H1 (cell line): ENCODE measurements at regions not wholly inside any gene's neighbourhood (a gene's known extent, or its start where the extent isn't known, plus 50 kb on each side); places are given as distances from the start of the nearest gene placed in this dataset.

Experiments used
- CBX5 ChIP-seq: fragments of 300-800, 300-1000 bp; sonication (generic); IDR thresholded peaks from 2 replicates; pipeline ENCODE4 v1.7.1; 2016; ENCODE audit warnings: antibody characterized with exemption, low read length, low read depth
- EP300 ChIP-seq, 2 experiments: IDR thresholded peaks; 1 replicate in 1 of 2; 2 replicates in 1 of 2; pipeline ENCODE4 v1.6.1; 2011 to 2012; ENCODE audit warnings: low read depth in 2 of 2, low read length in 2 of 2, mild to moderate bottlenecking in 2 of 2, borderline replicate concordance in 1 of 2, inconsistent platforms in 1 of 2, moderate library complexity in 1 of 2
- KDM1A ChIP-seq: fragments of 200-600, 300-600 bp; sonication (generic); IDR thresholded peaks from 2 replicates; pipeline ENCODE4 v1.7.1; 2016; ENCODE audit warnings: mild to moderate bottlenecking, low read length, borderline replicate concordance
- NANOG ChIP-seq: IDR thresholded peaks from 2 replicates; pipeline ENCODE4 v1.6.1; 2011; ENCODE audit warnings: low read length, low read depth, mild to moderate bottlenecking, inconsistent platforms; ENCODE audit not compliant: insufficient read depth, poor library complexity, severe bottlenecking
- RNF2 ChIP-seq: fragments of 200-900, 300-1000 bp; sonication (generic); IDR thresholded peaks from 2 replicates; pipeline ENCODE4 v1.7.1; 2016; ENCODE audit warnings: borderline replicate concordance, low read depth, mild to moderate bottlenecking, antibody characterized with exemption, low read length; ENCODE audit not compliant: poor library complexity, severe bottlenecking; ENCODE audit errors: missing control alignments
- SAP30 ChIP-seq: fragments of 300-600 bp; sonication (generic); IDR thresholded peaks from 2 replicates; pipeline ENCODE4 v1.7.1; 2012; ENCODE audit warnings: low read length, moderate library complexity, mild to moderate bottlenecking, inconsistent platforms; ENCODE audit not compliant: insufficient read depth, insufficient replicate concordance
- TF ChIP-seq, protein P1 (sequence below): fragments of 300-600 bp; sonication (generic); IDR thresholded peaks from 2 replicates; pipeline ENCODE4 v1.7.1; 2012; ENCODE audit warnings: low read length, moderate library complexity, mild to moderate bottlenecking, inconsistent platforms; ENCODE audit not compliant: insufficient replicate concordance
- TF ChIP-seq, protein P2 (sequence below): IDR thresholded peaks from 2 replicates; pipeline ENCODE4 v1.6.1; 2011; ENCODE audit warnings: low read length, improper control_type of control experiment

DNA sequence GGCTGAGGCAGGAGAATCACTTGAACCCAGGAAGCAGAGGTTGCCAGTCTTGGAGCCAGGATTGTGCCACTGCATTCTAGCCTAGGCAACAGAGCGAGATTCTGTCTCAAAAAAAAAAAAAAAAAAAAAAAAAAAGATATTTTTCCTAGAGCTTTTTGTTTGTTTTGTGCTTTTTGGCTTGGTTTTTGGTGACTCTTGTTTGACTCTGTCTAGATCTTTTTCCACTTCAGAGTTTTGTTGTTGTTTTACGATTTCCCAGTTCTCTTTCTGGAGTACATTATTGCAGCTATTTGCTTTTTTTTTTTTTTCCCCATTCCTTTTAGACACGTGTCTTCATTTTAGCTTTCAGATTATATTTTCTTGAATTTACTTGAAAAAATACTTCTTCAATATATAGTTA is 67.0 kb upstream of the AKAP12 start (continued):
- TF ChIP-seq, protein P1, sequence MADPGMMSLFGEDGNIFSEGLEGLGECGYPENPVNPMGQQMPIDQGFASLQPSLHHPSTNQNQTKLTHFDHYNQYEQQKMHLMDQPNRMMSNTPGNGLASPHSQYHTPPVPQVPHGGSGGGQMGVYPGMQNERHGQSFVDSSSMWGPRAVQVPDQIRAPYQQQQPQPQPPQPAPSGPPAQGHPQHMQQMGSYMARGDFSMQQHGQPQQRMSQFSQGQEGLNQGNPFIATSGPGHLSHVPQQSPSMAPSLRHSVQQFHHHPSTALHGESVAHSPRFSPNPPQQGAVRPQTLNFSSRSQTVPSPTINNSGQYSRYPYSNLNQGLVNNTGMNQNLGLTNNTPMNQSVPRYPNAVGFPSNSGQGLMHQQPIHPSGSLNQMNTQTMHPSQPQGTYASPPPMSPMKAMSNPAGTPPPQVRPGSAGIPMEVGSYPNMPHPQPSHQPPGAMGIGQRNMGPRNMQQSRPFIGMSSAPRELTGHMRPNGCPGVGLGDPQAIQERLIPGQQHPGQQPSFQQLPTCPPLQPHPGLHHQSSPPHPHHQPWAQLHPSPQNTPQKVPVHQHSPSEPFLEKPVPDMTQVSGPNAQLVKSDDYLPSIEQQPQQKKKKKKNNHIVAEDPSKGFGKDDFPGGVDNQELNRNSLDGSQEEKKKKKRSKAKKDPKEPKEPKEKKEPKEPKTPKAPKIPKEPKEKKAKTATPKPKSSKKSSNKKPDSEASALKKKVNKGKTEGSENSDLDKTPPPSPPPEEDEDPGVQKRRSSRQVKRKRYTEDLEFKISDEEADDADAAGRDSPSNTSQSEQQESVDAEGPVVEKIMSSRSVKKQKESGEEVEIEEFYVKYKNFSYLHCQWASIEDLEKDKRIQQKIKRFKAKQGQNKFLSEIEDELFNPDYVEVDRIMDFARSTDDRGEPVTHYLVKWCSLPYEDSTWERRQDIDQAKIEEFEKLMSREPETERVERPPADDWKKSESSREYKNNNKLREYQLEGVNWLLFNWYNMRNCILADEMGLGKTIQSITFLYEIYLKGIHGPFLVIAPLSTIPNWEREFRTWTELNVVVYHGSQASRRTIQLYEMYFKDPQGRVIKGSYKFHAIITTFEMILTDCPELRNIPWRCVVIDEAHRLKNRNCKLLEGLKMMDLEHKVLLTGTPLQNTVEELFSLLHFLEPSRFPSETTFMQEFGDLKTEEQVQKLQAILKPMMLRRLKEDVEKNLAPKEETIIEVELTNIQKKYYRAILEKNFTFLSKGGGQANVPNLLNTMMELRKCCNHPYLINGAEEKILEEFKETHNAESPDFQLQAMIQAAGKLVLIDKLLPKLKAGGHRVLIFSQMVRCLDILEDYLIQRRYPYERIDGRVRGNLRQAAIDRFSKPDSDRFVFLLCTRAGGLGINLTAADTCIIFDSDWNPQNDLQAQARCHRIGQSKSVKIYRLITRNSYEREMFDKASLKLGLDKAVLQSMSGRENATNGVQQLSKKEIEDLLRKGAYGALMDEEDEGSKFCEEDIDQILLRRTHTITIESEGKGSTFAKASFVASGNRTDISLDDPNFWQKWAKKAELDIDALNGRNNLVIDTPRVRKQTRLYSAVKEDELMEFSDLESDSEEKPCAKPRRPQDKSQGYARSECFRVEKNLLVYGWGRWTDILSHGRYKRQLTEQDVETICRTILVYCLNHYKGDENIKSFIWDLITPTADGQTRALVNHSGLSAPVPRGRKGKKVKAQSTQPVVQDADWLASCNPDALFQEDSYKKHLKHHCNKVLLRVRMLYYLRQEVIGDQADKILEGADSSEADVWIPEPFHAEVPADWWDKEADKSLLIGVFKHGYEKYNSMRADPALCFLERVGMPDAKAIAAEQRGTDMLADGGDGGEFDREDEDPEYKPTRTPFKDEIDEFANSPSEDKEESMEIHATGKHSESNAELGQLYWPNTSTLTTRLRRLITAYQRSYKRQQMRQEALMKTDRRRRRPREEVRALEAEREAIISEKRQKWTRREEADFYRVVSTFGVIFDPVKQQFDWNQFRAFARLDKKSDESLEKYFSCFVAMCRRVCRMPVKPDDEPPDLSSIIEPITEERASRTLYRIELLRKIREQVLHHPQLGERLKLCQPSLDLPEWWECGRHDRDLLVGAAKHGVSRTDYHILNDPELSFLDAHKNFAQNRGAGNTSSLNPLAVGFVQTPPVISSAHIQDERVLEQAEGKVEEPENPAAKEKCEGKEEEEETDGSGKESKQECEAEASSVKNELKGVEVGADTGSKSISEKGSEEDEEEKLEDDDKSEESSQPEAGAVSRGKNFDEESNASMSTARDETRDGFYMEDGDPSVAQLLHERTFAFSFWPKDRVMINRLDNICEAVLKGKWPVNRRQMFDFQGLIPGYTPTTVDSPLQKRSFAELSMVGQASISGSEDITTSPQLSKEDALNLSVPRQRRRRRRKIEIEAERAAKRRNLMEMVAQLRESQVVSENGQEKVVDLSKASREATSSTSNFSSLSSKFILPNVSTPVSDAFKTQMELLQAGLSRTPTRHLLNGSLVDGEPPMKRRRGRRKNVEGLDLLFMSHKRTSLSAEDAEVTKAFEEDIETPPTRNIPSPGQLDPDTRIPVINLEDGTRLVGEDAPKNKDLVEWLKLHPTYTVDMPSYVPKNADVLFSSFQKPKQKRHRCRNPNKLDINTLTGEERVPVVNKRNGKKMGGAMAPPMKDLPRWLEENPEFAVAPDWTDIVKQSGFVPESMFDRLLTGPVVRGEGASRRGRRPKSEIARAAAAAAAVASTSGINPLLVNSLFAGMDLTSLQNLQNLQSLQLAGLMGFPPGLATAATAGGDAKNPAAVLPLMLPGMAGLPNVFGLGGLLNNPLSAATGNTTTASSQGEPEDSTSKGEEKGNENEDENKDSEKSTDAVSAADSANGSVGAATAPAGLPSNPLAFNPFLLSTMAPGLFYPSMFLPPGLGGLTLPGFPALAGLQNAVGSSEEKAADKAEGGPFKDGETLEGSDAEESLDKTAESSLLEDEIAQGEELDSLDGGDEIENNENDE, result no peak
- TF ChIP-seq KDM1A, result no peak
- TF ChIP-seq, protein P2, sequence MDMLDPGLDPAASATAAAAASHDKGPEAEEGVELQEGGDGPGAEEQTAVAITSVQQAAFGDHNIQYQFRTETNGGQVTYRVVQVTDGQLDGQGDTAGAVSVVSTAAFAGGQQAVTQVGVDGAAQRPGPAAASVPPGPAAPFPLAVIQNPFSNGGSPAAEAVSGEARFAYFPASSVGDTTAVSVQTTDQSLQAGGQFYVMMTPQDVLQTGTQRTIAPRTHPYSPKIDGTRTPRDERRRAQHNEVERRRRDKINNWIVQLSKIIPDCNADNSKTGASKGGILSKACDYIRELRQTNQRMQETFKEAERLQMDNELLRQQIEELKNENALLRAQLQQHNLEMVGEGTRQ, result no peak
- no peak for TF ChIP-seq EP300 (IDR thresholded peaks at IDR 0.05; ENCODE audit: borderline replicate concordance in 1 of 2, low read depth in 2 of 2, low read length in 2 of 2)
- TF ChIP-seq RNF2, result no peak
- no peak for TF ChIP-seq NANOG
- no peak for TF ChIP-seq SAP30
- no peak for TF ChIP-seq CBX5
- TF ChIP-seq, all 59 proteins: peak for 0
